ENCODE measurements at regions not wholly inside any gene's neighbourhood (a gene's known extent, or its start where the extent isn't known, plus 50 kb on each side); places are given as distances from the start of the nearest gene placed in this dataset.
A peak's percentile ranks its signal among the peaks of the same experiment; 100 is the strongest.
"Not testable (repeated sequence)": the region's sequence is repeated elsewhere in the genome, so short reads cannot be mapped to it uniquely, and the experiment has no call there.

DNA sequence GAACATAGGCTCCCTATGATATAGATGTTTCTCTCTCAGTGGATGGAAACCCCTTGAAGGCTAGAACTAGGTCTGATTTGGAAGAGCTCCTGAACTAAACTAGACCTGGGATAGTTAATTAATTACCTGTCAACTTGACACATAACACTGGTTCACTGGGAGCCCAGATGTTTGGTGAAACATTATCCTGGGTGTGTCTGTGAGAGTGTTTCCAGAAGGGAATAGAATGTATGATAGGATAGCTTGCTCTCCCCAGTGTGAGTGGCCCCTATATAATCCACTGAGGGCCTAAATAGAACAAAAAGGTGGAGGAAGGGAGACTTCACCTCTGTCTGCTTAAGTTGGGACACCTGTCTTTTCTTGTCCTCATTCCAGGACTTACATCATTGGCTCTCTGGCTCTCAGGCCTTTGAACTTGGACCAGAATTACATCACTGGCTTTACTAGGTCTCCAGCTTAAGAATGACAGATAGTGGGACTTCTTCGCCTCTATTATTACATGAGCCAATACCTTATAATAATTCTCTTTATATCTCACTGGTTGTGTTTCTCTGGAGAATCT, 194.1 kb downstream of the KTN1 start:
- no peak overlapping the region for H3K27ac Mint-ChIP-seq
- no peak for ATAC-seq
- H3K9me3 Mint-ChIP-seq, result no peaks in the 10 kb centered on the region
- no peak for DNase-seq (ENCODE audit: low spot score)
- peaks cover 0 to 3% of the 10 kb centered on the region in 2 donors for H3K27me3 Mint-ChIP-seq
- H3K4me3 Mint-ChIP-seq, result no peak overlapping the region
- no peaks in the 10 kb centered on the region for H3K4me1 Mint-ChIP-seq (ENCODE audit: low read depth in 2 of 2)
- H3K36me3 Mint-ChIP-seq, result no peaks in the 10 kb centered on the region

DNA sequence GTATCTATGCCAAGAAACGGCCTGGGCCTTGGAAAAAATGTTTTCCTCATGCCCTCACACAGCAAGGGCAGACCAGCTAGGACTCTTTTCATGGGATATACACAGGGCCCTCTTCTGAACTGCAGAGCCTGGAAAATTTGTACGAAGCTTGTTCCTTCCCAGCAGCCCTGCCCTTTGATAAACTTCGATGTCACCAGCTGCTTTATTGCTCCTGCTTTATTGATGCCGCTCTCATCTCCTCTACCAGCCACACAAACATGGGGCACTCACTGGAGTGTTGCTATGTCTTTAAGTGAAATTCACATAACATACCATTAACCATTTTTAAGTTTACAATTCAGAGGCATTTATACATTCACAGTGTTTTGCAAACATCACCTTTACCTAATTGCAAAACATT, 197.9 kb downstream of the KTN1 start:
- ATAC-seq (no peak), DNase-seq (ENCODE audit: low spot score) (no peak)
- Mint-ChIP-seq H3K36me3 (no peaks in the 10 kb centered on the region), H3K9me3 (no peaks in the 10 kb centered on the region), H3K4me3 (no peak overlapping the region), H3K27ac (no peak overlapping the region), H3K4me1 (ENCODE audit: low read depth in 2 of 2) (no peaks in the 10 kb centered on the region), H3K27me3 (no peaks in the 10 kb centered on the region)

DNA sequence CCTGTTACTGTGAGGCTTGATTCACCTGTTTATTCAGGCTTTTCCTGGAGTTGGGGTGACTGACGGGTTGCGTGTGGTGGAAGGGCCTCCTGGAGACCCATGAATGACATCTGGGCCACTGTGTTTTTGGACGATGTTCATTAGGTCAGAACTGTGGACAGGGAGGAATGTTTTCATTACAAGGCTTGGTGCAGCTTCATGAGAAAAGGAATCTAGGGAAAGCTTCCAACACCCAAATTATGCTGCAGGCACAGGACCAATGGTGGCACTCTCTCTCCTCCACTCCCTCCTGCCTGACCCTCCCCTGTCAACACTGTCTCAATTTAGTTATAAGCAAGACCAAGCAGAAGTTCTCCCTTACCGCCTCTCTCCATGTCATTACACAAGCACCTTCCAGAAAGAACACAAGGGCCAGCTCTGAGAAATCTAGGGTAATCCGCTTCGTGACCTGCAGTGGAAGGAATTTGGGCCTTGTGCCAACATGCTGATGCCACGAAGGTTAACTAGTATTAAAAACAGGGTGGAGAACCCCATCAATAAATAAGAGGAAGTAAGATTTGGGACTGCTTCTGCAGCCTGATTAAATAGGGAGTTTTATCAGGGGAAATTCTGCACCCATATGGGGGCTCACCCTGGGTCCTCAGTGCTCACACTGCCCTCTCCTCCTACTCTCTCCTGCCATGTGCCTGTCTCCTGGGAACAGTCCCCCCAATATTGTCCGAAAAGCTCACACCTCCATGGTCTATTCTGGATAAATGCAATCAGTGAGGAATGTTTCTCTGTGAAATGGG, 200.3 kb downstream of the KTN1 start:
- H3K9me3 Mint-ChIP-seq, result no peaks in the 10 kb centered on the region
- H3K27me3 Mint-ChIP-seq, result no peaks in the 10 kb centered on the region
- ATAC-seq (no peak), DNase-seq (ENCODE audit: low spot score) (no peak)
- H3K36me3 Mint-ChIP-seq, result no peaks in the 10 kb centered on the region
- H3K27ac Mint-ChIP-seq, result no peak overlapping the region
- H3K4me3 Mint-ChIP-seq, result no peak overlapping the region
- no peaks in the 10 kb centered on the region for H3K4me1 Mint-ChIP-seq (ENCODE audit: low read depth in 2 of 2)

DNA sequence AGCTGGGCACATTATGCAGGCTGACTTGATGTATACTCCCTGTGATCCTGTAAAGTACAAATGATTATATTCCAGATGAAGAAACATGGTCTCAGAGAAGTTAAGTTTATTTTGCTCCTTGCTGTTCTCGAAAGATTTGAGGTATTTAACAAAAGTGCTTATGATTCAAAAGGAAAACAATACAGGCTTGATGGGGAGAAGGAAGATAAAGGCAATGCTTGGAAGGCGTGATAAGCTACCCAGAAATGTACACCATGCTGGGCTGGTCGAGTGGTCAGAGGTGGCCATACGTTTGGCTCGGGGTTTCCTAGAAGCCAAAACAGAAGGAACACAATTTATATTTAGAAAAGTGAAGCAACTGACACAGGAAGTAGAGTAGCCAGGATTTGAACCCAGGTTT, 201.0 kb downstream of the KTN1 start:
- no peak for DNase-seq (ENCODE audit: low spot score)
- Mint-ChIP-seq H3K4me1 (ENCODE audit: low read depth in 2 of 2) (no peaks in the 10 kb centered on the region), H3K27me3 (no peaks in the 10 kb centered on the region), H3K4me3 (no peak overlapping the region), H3K27ac (no peak overlapping the region), H3K36me3 (no peaks in the 10 kb centered on the region), H3K9me3 (no peaks in the 10 kb centered on the region)
- ATAC-seq, result no peak

DNA sequence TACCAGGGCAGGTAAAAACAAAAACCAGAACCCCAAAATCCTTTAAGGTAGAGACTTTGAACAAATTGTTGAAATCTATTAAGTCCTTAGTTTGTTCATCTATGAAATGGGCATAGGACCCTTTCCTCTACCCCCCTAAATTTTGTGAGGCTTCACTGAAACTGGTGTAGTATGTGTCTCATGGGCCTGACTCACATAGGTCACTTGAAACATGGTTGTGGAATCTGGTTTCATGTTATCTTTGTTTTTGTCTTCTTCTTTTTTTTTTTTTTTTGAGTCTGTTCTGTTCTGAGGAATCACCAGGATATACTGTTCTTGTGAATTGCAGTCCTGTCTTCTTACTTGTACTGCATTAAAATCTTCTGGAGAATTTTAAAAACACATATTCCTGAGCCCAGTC, 202.2 kb downstream of the KTN1 start:
- no peak for ATAC-seq
- H3K27me3 Mint-ChIP-seq, result peaks cover 0 to 6% of the 10 kb centered on the region in 2 donors
- H3K9me3 Mint-ChIP-seq, result no peaks in the 10 kb centered on the region
- H3K4me1 Mint-ChIP-seq (ENCODE audit: low read depth in 2 of 2), result no peaks in the 10 kb centered on the region
- DNase-seq (ENCODE audit: low spot score), result no peak
- no peaks in the 10 kb centered on the region for H3K36me3 Mint-ChIP-seq
- no peak overlapping the region for H3K27ac Mint-ChIP-seq
- no peak overlapping the region for H3K4me3 Mint-ChIP-seq

DNA sequence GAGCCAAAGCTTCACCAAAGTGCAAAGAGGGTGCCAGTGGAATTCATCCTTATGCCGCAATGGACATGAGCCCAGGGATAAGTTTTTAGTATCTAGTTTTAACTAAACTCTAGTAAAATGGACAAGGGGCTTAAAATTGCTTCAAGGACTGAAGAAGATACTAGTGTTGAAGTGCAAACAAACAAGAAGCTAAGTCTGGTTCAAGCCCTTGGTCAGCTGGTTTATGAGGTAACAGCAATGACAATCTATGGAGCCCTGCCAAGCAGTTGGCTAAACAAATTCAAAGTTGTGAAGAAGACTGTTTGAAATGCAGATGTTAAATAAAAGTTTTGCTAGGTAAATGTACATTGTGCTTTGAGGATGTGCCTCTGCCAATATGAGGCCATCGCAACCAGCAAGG, 209.4 kb downstream of the KTN1 start:
- H3K9me3 Mint-ChIP-seq, result no peaks in the 10 kb centered on the region
- H3K4me3 Mint-ChIP-seq, result no peak overlapping the region
- peaks cover 0 to 6% of the 10 kb centered on the region in 2 donors for H3K27me3 Mint-ChIP-seq
- H3K27ac Mint-ChIP-seq, result no peak overlapping the region
- ATAC-seq, result no peak
- no peaks in the 10 kb centered on the region for H3K36me3 Mint-ChIP-seq
- no peaks in the 10 kb centered on the region for H3K4me1 Mint-ChIP-seq (ENCODE audit: low read depth in 2 of 2)
- no peak for DNase-seq (ENCODE audit: low spot score)

DNA sequence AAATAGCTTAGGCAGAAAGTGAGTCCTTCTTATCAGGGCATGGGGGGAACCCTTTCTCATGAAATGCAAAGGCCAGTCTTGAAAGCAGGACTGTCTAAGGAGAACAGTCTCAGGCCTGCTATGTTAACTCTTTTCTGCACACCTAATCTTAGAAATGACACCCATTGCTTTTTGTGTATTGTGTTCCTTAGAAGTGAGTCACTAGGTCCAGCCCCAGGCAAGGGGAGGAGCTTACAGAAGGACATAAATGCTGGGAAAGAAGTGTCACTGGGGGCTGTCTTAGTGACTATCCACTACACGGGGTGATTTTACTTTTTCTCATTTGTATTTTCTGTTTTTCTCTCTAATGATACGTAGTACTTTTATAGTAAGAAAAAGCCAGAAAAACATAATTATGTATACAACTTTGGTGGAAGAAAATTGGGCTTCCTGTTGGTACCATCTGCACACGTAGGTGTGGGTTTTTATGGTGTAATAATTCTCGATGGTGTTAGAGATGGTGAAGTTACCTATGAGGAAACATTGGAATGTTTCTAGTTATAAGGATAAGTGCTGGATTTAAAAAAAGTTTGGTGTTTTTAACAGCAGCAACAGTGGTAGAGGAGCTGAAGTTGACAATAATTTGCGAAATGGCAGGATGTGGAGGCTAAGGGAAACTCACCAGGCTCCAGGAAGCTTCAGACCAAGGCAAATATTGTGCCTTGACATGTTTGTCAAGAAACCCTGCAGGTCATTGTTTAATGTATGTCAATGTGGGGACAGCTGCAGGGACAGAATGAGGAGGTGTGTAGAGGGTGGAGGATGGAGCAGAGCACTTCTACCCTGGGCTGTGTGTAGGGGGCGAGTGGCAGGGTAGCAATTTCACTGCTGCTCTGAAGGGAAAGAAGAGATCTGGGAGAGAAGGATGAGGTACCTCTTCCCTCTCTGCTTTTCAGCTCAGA, 214.9 kb downstream of the KTN1 start:
- ATAC-seq (peak in 1 of 2 donors; percentile 56), DNase-seq (ENCODE audit: low spot score) (no peak)
- peaks cover under 1% of the 10 kb centered on the region for H3K36me3 Mint-ChIP-seq
- peaks cover 1% of the 10 kb centered on the region for H3K9me3 Mint-ChIP-seq
- no peak overlapping the region for H3K4me3 Mint-ChIP-seq
- peaks cover 0 to 3% of the 10 kb centered on the region in 2 donors for H3K4me1 Mint-ChIP-seq (ENCODE audit: low read depth in 2 of 2)
- no peak overlapping the region for H3K27ac Mint-ChIP-seq
- H3K27me3 Mint-ChIP-seq, result no peaks in the 10 kb centered on the region

DNA sequence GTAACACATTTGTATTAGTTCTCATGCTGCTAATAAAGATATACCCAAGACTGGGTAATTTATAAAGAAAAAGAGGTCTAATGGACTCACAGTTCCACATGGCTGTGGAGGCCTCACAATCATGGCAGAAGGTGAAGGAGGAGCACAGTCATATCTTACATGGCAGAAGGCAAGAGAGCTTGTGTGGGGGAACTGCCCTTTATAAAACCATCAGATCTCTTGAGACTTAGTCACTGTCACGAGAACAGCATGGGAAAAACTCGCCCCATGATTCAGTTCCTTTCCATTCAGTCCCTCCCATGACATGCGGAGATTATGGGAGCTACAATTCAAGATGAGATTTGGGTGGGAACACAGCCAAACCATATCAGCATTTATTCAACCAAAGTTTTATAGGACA, 216.5 kb downstream of the KTN1 start:
- DNase-seq (ENCODE audit: low spot score); H3K27ac Mint-ChIP-seq; H3K4me3 Mint-ChIP-seq; H3K27me3 Mint-ChIP-seq; H3K9me3 Mint-ChIP-seq; H3K36me3 Mint-ChIP-seq; ATAC-seq: not testable (repeated sequence)
- H3K4me1 Mint-ChIP-seq (ENCODE audit: low read depth in 2 of 2), result peaks cover 10 to 14% of the 10 kb centered on the region in 2 donors

DNA sequence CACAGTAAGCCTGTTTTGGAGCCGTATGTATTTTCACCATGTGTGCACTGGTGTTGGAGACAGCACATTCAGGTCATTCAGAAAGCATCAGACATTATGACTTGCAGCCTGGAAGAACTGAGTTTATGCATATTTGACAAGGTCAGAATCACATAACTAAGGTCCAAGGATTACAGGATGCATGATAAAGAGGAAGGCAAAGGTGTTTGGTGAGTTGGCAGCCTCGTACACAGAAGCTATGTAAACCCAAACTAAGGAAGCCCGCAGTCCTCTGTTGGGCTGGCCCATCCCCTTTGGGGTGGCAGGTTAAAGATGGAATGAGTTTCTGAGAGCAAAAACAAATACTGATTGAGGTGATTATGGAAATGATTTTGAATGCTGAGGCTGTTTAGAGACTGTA, 218.4 kb downstream of the KTN1 start:
- no peak overlapping the region for H3K27ac Mint-ChIP-seq
- H3K27me3 Mint-ChIP-seq, result no peaks in the 10 kb centered on the region
- ATAC-seq, result no peak
- H3K36me3 Mint-ChIP-seq, result peaks cover 4% of the 10 kb centered on the region
- no peak overlapping the region for H3K4me3 Mint-ChIP-seq
- peaks cover 12% of the 10 kb centered on the region for H3K9me3 Mint-ChIP-seq
- H3K4me1 Mint-ChIP-seq (ENCODE audit: low read depth in 2 of 2), result peaks cover 26 to 27% of the 10 kb centered on the region in 2 donors
- no peak for DNase-seq (ENCODE audit: low spot score)

DNA sequence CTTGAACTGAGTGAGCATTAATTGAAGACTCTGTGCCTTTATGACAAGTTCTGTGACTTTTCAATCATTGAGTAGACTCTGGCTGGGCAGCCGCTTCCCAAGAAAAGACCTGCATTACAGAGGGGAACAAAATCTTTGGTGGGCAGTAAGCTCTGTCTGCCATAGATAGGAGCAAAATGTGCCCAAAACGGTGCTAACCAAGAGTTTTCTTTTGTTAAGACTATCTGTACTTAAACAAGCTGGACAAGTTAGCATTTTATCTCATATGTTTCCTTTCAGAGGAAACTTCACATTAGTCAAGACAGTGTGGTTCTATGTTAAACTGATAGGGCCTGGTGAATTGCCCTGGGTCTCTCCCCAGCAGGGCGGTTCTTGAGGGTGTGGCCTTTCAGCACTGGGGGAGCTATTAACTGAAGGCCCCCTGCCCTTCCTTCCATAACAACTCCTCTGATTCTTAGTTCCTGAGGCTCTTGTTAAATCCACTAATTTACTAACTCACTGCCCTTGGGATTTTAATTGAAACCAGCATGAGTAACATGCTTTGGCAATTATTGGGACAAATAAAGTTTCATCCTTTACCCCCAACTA, 219.6 kb downstream of the KTN1 start:
- H3K27ac Mint-ChIP-seq, result no peak overlapping the region
- peaks cover 4% of the 10 kb centered on the region for H3K36me3 Mint-ChIP-seq
- no peak for DNase-seq (ENCODE audit: low spot score)
- H3K4me1 Mint-ChIP-seq (ENCODE audit: low read depth in 2 of 2), result peaks cover 35 to 38% of the 10 kb centered on the region in 2 donors
- ATAC-seq, result no peak
- no peak overlapping the region for H3K4me3 Mint-ChIP-seq
- H3K9me3 Mint-ChIP-seq, result peaks cover 12% of the 10 kb centered on the region
- H3K27me3 Mint-ChIP-seq, result no peaks in the 10 kb centered on the region

DNA sequence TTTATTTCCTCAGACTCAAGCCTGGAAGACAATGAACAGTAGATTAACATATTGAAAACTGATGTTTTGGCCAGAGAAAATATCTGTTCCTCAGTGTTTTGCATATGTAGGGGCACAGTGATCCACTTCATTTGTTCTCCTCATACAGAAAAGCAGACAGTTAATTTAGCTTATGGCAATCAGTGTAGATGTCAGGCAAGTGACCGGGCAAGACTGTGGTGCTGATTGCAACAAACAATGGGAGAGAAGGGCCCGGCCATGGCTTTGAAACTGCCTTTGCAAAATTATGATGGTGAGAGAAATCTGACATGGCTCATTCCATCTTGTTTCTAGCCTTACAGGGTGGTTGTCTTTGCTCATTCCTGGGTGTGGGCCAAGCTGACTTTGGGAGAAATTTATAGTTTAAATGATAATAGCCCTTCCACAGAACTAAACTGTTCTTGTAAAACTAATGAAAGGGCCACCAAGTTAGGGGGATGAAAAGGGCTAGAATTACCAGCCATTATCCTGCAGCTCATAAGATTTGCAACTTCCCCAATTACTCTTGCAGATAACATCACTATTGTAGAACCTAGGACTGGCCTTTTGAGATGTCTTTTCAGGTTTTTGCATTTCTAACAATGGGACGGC, 220.3 kb downstream of the KTN1 start:
- Mint-ChIP-seq H3K4me1 (ENCODE audit: low read depth in 2 of 2) (peaks cover 41 to 44% of the 10 kb centered on the region in 2 donors), H3K36me3 (peaks cover 4% of the 10 kb centered on the region), H3K4me3 (no peak overlapping the region), H3K27ac (no peak overlapping the region), H3K9me3 (peaks cover 12% of the 10 kb centered on the region), H3K27me3 (no peaks in the 10 kb centered on the region)
- no peak for ATAC-seq
- no peak for DNase-seq (ENCODE audit: low spot score)

DNA sequence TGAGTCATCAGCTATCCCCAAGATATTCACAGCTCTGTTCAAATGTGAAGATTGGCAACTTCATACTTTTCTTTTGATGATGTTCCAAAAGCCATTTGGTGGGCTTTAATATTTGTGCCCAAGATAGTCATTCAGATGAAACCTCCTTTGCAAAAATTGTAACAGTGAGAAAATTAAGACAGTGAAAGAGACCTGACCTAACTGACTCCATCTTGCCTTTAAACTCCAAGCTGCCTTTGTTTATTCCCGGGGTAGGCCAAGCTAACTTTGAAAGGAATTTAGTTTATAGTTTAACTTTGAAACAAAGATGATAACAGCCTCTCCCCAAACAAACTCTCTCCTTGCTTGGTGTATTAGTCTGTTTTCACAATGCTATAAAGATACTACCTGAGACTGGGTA, 221.1 kb downstream of the KTN1 start:
- DNase-seq (ENCODE audit: low spot score), result no peak
- no peaks in the 10 kb centered on the region for H3K27me3 Mint-ChIP-seq
- peak overlapping the region; percentile 18 to 88 for H3K27ac Mint-ChIP-seq
- H3K9me3 Mint-ChIP-seq, result peaks cover 12% of the 10 kb centered on the region
- no peak for ATAC-seq
- no peak overlapping the region for H3K4me3 Mint-ChIP-seq
- H3K36me3 Mint-ChIP-seq, result peaks cover 4% of the 10 kb centered on the region
- peaks cover 49 to 53% of the 10 kb centered on the region in 2 donors for H3K4me1 Mint-ChIP-seq (ENCODE audit: low read depth in 2 of 2)
